Keratinocyte (primary cell): ENCODE measurements at regions not wholly inside any gene's neighbourhood (a gene's known extent, or its start where the extent isn't known, plus 50 kb on each side); places are given as distances from the start of the nearest gene placed in this dataset.

Experiments
- DNase-seq: peaks from one replicate; pipeline ENCODE4 v3.0.0-alpha.2; 2011; ENCODE audit warnings: low read depth, missing footprints, low spot score
- FAIRE-seq: peaks from 2 replicates; lab custom pipeline; 2011; peaks lifted over from hg19 to GRCh38; lab: Jason Lieb, UNC
- H2AFZ ChIP-seq: 2 replicates; pipeline ENCODE4 v1.6.0; 2012; ENCODE audit warnings: low read length, control low read depth, inconsistent platforms; ENCODE audit not compliant: control insufficient read depth
- H3K27ac ChIP-seq: 2 replicates; pipeline ENCODE4 v1.5.1; 2011; ENCODE audit warnings: low read length; ENCODE audit not compliant: control insufficient read depth, insufficient read depth
- H3K27me3 ChIP-seq: 3 replicates; pipeline ENCODE4 v1.6.0; 2011; ENCODE audit warnings: low read length; ENCODE audit not compliant: control insufficient read depth, insufficient read depth; ENCODE audit errors: extremely low read depth
- H3K36me3 ChIP-seq, 2 experiments: 2 replicates in 1 of 2; 3 replicates in 1 of 2; pipeline ENCODE4 v1.5.1; 2011; ENCODE audit warnings: low read length in 2 of 2, mild to moderate bottlenecking in 1 of 2; ENCODE audit not compliant: control insufficient read depth in 2 of 2, insufficient read depth in 2 of 2; ENCODE audit errors: extremely low read depth in 1 of 2
- H3K4me1 ChIP-seq: 3 replicates; pipeline ENCODE4 v1.5.1; 2011; ENCODE audit warnings: low read length; ENCODE audit not compliant: control insufficient read depth, insufficient read depth; ENCODE audit errors: extremely low read depth
- H3K4me2 ChIP-seq: 3 replicates; pipeline ENCODE4 v1.6.0; 2011; ENCODE audit warnings: low read depth, low read length; ENCODE audit not compliant: control insufficient read depth, insufficient read depth; ENCODE audit errors: extremely low read depth
- H3K4me3 ChIP-seq, 3 experiments: fragments of 200-600 bp in 1 of 3; sonication (generic) in 1 of 3; 2 replicates in 2 of 3; 3 replicates in 1 of 3; pipeline ENCODE4 v1.5.1; 2011 to 2016; ENCODE audit warnings: low read length in 3 of 3, mild to moderate bottlenecking in 3 of 3, control low read depth in 2 of 3, inconsistent platforms in 1 of 3, low read depth in 1 of 3, mixed read lengths in 1 of 3, mixed run types in 1 of 3, moderate library complexity in 1 of 3; ENCODE audit not compliant: control insufficient read depth in 2 of 3, insufficient read depth in 2 of 3; ENCODE audit errors: extremely low read depth in 1 of 3
- H3K79me2 ChIP-seq: 2 replicates; pipeline ENCODE4 v1.6.0; 2012; ENCODE audit warnings: low read length; ENCODE audit not compliant: control insufficient read depth, insufficient read depth
- H3K9ac ChIP-seq: 3 replicates; pipeline ENCODE4 v1.6.0; 2011; ENCODE audit warnings: low read length; ENCODE audit not compliant: control insufficient read depth, insufficient read depth; ENCODE audit errors: extremely low read depth
- H3K9me1 ChIP-seq: 3 replicates; pipeline ENCODE4 v1.6.0; 2011; ENCODE audit warnings: low read length; ENCODE audit not compliant: control insufficient read depth, insufficient read depth; ENCODE audit errors: extremely low read depth
- H3K9me3 ChIP-seq: 2 replicates; pipeline ENCODE4 v1.5.1; 2012; ENCODE audit warnings: low read depth, low read length; ENCODE audit not compliant: control insufficient read depth
- H4K20me1 ChIP-seq: 3 replicates; pipeline ENCODE4 v1.6.0; 2011; ENCODE audit warnings: low read length; ENCODE audit not compliant: control insufficient read depth, insufficient read depth; ENCODE audit errors: extremely low read depth
- EZH2 ChIP-seq: IDR thresholded peaks from one replicate; pipeline ENCODE4 v1.6.1; 2012; ENCODE audit warnings: inconsistent platforms, mild to moderate bottlenecking, low read length, moderate library complexity
- dilution Hi-C: fragments of 300-500 bp; cut with MboI; formaldehyde crosslinking; loops from one replicate; pipeline ENCODE4 v1.7.0; 2020; ENCODE audit warnings: low sequenced_read_pairs; ENCODE audit not compliant: extremely low pct_ligation_motif_present
- TF ChIP-seq, protein P1 (sequence below), 3 experiments: IDR thresholded peaks in 1 of 3; conservative IDR thresholded peaks in 1 of 3; optimal IDR thresholded peaks in 1 of 3; 2 replicates in 2 of 3; 3 replicates in 1 of 3; pipeline versions ENCODE3 to v1.5.1; 2011; ENCODE audit warnings: low read length in 3 of 3, mild to moderate bottlenecking in 3 of 3, moderate library complexity in 2 of 3, control low read depth in 1 of 3, inconsistent platforms in 1 of 3; ENCODE audit not compliant: insufficient read depth in 2 of 3; ENCODE audit errors: extremely low read depth in 1 of 3

DNA sequence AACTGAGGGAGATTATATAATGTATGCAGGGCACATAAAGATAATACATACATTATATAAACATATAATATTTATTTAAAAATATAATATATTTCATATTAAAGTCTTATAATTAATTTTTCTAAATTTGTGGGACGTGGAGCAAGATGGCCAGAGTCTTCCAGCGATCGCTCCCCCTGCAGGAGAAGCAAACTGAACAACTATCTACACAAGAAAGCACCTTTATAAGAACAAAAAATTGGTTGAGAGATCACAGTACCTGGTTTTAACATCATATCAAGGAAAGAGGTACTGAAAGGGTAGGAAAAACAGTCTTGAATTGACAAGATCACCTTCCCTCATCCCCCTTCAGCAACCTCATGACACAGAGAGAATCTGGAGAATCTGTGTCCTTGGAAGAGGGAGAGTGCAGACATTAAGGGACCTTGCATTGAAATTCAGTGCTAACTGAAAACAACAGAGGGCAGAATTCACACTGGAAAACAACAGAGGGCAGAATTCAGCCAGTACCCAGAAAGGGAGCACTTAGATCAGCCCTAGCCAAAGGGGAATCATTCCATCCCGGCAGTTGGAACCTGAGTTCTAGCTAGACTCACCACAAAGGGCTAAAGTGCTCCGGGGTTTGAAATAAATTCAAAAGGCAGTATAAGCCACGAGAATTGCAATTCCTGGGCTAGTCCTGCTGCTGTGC lies 262.5 kb upstream of the NDST3 start:
- Histone ChIP-seq H2AFZ (no peak overlapping the region), H3K4me3 (no peak overlapping the region), H3K4me1 (no peaks in the 10 kb centered on the region), H3K27me3 (no peaks in the 10 kb centered on the region), H3K79me2 (no peaks in the 10 kb centered on the region), H3K4me2 (no peak overlapping the region), H3K9ac (no peak overlapping the region), H4K20me1 (no peaks in the 10 kb centered on the region), H3K27ac (no peak overlapping the region), H3K36me3 (no peaks in the 10 kb centered on the region), H3K9me3 (no peaks in the 10 kb centered on the region), H3K9me1 (no peaks in the 10 kb centered on the region)
- FAIRE-seq (no peak), DNase-seq (no peak)
- TF ChIP-seq, protein P1, sequence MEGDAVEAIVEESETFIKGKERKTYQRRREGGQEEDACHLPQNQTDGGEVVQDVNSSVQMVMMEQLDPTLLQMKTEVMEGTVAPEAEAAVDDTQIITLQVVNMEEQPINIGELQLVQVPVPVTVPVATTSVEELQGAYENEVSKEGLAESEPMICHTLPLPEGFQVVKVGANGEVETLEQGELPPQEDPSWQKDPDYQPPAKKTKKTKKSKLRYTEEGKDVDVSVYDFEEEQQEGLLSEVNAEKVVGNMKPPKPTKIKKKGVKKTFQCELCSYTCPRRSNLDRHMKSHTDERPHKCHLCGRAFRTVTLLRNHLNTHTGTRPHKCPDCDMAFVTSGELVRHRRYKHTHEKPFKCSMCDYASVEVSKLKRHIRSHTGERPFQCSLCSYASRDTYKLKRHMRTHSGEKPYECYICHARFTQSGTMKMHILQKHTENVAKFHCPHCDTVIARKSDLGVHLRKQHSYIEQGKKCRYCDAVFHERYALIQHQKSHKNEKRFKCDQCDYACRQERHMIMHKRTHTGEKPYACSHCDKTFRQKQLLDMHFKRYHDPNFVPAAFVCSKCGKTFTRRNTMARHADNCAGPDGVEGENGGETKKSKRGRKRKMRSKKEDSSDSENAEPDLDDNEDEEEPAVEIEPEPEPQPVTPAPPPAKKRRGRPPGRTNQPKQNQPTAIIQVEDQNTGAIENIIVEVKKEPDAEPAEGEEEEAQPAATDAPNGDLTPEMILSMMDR (optimal IDR thresholded peaks at IDR 0.05 in 1 of 3, IDR thresholded peaks at IDR 0.05 in 1 of 3, conservative IDR thresholded peaks at IDR 0.05 in 1 of 3; ENCODE audit: extremely low read depth in 1 of 3, insufficient read depth in 2 of 3, low read length in 3 of 3) = peak in 2 of 3 experiments; percentile 1 to 9
- no peak for TF ChIP-seq EZH2
- dilution Hi-C loops = no loop called here

DNA sequence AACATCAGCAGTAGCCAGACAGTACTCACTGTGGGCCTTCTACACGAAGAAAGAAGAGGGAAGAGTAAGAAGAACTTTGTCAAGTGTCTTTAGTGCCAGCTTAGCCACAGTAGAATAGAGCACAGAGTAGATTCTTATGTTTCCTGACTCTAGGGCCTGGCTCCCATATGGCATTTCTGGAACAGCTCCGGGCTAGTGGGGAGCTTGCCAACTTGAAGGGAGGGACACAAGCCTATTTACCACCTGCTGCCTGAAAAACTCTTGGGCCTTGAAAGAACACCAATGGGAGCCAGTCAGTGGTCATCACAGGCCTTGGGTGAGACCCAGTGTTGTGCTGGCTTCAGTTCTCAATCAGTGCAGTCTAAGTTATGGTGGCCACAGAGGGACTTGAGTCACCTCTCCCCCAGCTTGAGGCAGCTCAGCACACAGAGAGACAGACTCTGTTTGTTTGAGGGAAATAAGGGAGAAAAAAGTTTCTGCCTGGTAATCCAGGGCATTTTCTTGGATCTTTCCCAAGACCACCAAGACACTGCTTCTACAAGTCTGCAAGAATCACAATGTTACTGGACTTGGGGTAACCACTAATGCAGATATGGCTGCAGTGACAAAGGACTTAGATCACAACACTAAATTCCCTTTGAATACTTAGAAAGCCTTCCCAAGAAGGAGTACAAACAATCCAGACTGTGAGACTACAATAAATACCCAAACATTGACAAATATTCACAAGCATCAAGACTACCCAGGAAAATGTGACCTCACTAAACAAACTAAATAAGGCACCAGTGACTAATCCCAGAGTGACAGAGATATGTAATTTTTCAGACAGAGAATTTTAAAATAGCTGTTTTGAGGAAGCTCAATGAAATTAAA lies 261.0 kb upstream of the NDST3 start:
- FAIRE-seq (no peak), DNase-seq (no peak)
- Histone ChIP-seq H3K9me3 (no peaks in the 10 kb centered on the region), H3K27me3 (no peaks in the 10 kb centered on the region), H3K4me3 (no peak overlapping the region), H3K36me3 (no peaks in the 10 kb centered on the region), H3K4me1 (no peaks in the 10 kb centered on the region), H3K79me2 (no peaks in the 10 kb centered on the region), H3K9ac (no peak overlapping the region), H2AFZ (no peak overlapping the region), H3K27ac (no peak overlapping the region), H3K4me2 (no peak overlapping the region), H4K20me1 (no peaks in the 10 kb centered on the region), H3K9me1 (no peaks in the 10 kb centered on the region)
- dilution Hi-C loops = no loop called here
- TF ChIP-seq, protein P1 (optimal IDR thresholded peaks at IDR 0.05 in 1 of 3, IDR thresholded peaks at IDR 0.05 in 1 of 3, conservative IDR thresholded peaks at IDR 0.05 in 1 of 3; ENCODE audit: extremely low read depth in 1 of 3, insufficient read depth in 2 of 3, low read length in 3 of 3) = no peak
